ENCODE measurements at regions not wholly inside any gene's neighbourhood (a gene's known extent, or its start where the extent isn't known, plus 50 kb on each side); places are given as distances from the start of the nearest gene placed in this dataset.
"Not testable (repeated sequence)": the region's sequence is repeated elsewhere in the genome, so short reads cannot be mapped to it uniquely, and the experiment has no call there.

- DNase-seq (ENCODE audit: low read depth, low spot score), result no peak
These were observed 217.0 kb upstream of the ZNF521 start for GRCh38 chr18:25568986-25569385.

DNA sequence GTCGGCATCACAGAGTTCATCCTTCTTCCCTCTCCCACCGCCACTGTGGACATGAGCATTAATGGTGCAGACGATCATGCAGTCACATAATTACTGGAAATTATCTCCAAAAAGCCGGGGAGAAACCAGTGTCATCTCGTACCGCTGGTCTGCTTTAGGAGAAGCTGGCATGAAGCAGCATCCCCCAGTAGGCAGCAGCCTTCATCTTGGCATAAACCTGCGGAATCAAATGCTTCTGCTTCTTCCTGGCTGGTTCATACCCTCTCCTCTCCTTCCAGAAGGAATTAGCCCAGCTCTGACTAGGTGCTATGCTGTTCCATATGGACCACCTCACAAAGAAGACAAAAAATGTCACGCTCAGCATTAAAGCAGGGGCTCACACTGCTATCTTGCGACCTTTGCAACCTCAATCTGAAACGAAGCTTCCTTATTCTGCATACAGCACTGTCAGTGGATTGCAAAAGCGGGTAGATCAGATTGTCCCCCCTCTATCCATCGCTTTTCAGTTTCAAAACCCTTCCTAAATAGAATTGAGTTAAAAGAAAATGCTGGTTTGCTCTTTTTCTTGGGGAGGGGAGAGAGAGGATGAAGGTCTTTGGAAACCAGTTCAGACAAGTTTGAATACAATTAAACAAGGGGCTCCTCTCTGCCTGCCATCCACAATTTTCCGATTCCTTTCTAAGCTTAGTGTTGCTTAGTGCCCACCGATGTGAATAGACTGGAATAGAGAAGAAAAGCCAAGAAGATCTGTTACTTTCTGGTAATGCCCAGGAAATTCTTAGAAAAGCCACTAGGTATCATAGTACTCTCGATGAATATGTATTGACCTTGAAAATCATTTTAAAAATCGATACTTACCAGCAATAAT lies 212.1 kb upstream of the ZNF521 start:
- no peak for DNase-seq (ENCODE audit: low read depth, low spot score)

- DNase-seq (ENCODE audit: low read depth, low spot score), result no peak
These were observed 211.4 kb upstream of the ZNF521 start for GRCh38 chr18:25563346-25563745.

GRCh38 chr18:25561918-25562317 lies 210.0 kb upstream of the ZNF521 start:
- no peak for DNase-seq (ENCODE audit: low read depth, low spot score)

DNA sequence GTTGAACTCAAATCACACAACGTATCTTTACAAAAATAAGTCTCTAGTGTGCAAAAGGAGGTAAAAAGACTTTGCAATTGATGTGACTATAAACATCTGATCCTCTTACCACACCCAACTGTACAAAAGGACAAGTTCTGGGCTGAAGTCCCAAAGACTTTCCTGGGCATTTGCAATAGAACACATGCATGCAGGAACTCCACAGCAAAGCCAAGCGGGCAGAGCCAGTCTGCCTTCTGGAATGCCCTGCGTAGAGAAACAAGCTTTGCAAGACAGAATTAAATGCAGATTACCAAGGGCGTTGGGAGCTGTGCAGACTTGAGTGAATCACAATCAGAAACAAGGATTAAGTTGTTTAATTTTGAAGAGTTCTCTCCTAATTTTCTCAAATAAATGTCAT lies 208.4 kb upstream of the ZNF521 start:
- DNase-seq (ENCODE audit: low read depth, low spot score), result no peak

GRCh38 chr18:25557011-25557410 lies 205.0 kb upstream of the ZNF521 start:
- no peak for DNase-seq (ENCODE audit: low read depth, low spot score)

DNA sequence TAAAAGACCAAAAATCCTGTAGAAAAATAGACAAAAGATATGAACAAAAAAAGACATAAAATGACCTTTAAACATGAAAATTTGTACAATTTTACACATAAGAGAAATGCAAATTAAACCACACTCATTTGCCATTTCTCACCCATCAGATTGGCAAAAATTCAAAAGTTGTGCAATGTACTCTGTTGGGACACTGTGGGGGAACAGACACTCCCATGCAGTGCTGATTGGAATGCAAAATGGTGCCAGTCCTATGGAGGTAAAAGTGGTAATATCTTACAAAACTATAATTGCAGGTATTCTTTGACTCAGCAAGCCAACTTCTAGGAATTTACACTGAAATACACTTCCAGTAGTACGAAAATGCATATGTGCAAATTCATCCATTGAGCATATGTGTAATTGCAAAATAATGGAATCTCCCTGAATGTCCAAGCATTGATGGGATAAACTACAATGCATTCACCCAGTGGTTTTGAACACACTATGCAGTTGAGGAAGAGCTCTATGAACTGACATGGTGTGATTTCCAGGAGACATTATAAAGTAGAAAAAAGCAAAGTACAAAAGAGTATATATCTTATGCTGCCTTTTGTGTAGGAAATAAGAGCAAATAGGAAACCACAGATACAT lies 201.8 kb upstream of the ZNF521 start:
- DNase-seq (ENCODE audit: low read depth, low spot score), result no peak

DNA sequence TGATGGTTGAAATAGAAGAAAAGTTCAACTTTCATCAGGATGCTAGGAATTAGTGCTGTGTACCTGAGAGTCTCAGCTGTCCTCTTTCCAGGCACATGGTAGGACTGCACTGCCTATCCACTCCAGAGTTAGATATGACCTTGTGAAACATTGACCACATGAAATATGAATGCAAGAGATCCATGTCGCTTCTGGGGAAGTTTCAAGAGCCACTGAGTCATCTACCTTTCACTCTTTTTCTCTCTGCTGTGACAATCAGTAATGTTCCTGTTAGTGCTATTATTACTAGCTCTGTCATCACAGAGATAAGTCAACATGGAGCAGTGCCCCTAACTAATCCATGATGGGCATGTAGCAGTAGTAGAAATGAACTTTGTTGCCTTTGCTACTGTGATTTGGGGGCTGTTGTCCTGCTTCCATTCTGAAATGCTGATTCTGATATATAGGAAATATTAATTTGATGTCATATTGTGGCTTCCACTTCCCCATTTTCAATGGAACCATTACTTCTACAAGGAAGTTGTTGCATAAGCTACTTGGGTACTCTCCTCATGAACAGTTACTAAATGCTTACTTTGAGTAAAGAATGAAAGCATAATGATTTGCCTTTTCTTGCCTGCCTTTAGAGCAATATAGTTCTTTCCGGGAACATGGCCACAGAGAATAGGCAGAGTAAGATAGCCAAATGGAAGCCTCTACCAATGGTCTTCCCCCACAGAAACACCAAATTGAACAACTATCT lies 192.8 kb upstream of the ZNF521 start:
- DNase-seq (ENCODE audit: low read depth, low spot score), result no peak

- no peak for DNase-seq (ENCODE audit: low read depth, low spot score)
These were observed 186.4 kb upstream of the ZNF521 start for GRCh38 chr18:25538175-25538922.

DNA sequence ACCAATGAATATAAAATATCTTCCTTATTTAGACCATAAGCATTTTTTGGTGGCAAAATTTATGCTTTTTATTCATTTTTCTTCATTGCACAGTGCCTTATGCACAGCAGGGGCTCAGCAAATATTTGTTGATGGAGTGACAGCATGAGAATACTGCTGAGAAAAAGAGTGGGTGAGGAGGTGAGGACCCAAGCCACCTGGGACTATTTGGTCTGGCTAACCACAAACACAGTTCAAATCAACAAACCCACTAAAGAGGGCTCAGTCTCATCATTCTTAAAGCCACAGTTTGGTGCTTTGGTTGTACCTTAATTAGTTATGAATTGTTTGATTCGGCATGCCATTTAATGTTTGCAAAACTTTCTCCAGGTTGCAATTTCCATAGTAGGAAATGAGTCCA lies 183.5 kb upstream of the ZNF521 start:
- no peak for DNase-seq (ENCODE audit: low read depth, low spot score)

- DNase-seq (ENCODE audit: low read depth, low spot score), result no peak
These were observed 182.4 kb upstream of the ZNF521 start for GRCh38 chr18:25534401-25534800.

- no peak for DNase-seq (ENCODE audit: low read depth, low spot score)
These were observed 181.3 kb upstream of the ZNF521 start for GRCh38 chr18:25533218-25533617.

- DNase-seq (ENCODE audit: low read depth, low spot score), result no peak
These were observed 179.2 kb upstream of the ZNF521 start for GRCh38 chr18:25531207-25531606.

DNA sequence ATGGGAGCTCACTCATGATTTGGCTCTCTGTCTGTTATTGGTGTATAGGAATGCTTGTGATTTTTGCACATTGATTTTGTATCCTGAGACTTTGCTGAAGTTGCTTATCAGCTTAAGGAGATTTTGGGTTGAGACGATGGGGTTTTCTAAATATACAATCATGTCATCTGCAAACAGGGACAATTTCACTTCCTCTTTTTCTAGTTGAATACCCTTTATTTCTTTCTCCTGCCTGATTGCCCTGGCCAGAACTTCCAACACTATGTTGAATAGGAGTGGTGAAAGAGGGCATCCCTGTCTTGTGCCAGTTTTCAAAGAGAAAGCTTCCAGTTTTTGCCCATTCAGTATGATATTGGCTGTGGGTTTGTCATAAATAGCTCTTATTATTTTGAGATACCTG lies 173.8 kb upstream of the ZNF521 start:
- DNase-seq (ENCODE audit: low read depth, low spot score), result not testable (repeated sequence)

- DNase-seq (ENCODE audit: low read depth, low spot score), result no peak
These were observed 166.7 kb upstream of the ZNF521 start for GRCh38 chr18:25518716-25519053.

- DNase-seq (ENCODE audit: low read depth, low spot score), result no peak
These were observed 166.1 kb upstream of the ZNF521 start for GRCh38 chr18:25517881-25518715.

- no peak for DNase-seq (ENCODE audit: low read depth, low spot score)
These were observed 165.0 kb upstream of the ZNF521 start for GRCh38 chr18:25516747-25517498.

DNA sequence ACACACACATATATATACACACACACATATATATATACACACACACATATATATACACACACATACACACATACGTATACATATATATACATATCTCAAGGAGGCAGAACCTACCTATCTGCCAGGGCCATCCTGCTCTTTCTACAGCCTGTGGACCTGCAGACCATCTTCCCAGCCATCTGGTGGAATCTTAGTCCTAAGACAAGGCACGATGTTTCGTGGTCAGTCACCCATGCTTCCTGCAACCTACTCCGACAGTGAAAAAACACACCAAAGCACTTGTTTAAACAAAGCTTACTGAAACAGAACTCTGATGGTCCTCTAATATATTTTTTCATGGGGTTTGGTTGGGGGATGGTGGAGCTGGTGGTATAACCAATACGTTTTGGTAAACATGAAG lies 164.2 kb upstream of the ZNF521 start:
- no peak for DNase-seq (ENCODE audit: low read depth, low spot score)

DNA sequence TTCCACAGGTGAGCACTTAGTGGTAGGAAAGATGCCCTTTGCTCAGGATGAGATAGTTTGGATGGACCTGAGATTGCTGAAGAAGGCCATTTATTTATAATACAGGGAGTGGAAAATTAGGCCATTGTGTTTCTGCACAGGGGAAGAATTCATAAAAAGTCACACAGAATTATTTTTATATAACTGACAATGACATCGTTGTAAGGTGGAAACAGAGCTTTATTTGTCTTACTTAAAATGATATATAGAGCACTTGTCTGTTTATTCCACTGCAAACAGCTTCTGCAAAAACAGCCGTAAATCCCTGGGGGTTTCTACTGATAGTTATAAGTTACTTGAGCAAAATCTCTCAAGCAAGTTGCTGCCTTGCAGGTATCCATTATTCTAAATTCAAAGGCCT lies 158.1 kb upstream of the ZNF521 start:
- no peak for DNase-seq (ENCODE audit: low read depth, low spot score)

- peak; percentile 57 for DNase-seq (ENCODE audit: low read depth, low spot score)
These were observed 151.7 kb upstream of the ZNF521 start for GRCh38 chr18:25503567-25504081.
